ENCODE measurements at regions not wholly inside any gene's neighbourhood (a gene's known extent, or its start where the extent isn't known, plus 50 kb on each side); places are given as distances from the start of the nearest gene placed in this dataset.

GRCh38 chr14:25231004-25231403 is 181.1 kb upstream of the STXBP6 start:
- TF ChIP-seq CTCF (IDR thresholded peaks at IDR 0.05; ENCODE audit: extremely low read depth in 1 of 2, insufficient read depth in 1 of 2, low read depth in 1 of 2, low read length in 2 of 2) (no peak), EZH2 (IDR thresholded peaks at IDR 0.05; ENCODE audit: borderline replicate concordance, low read depth, low read length, severe bottlenecking) (no peak), POLR2A (IDR thresholded peaks at IDR 0.05; ENCODE audit: low read depth, low read length) (no peak), MAX (IDR thresholded peaks at IDR 0.05; ENCODE audit: insufficient read depth, insufficient read length) (no peak), POLR2AphosphoS5 (IDR thresholded peaks at IDR 0.05; ENCODE audit: insufficient read depth, low read depth, low read length) (no peak), MYC (IDR thresholded peaks at IDR 0.05; ENCODE audit: low read depth, low read length) (no peak), JUN (IDR thresholded peaks at IDR 0.05; ENCODE audit: borderline replicate concordance, insufficient read depth, insufficient read length, low read depth) (no peak), FOS (IDR thresholded peaks at IDR 0.05; ENCODE audit: borderline replicate concordance, insufficient read depth, low read length) (no peak), GATA2 (IDR thresholded peaks at IDR 0.05; ENCODE audit: insufficient read depth, insufficient read length, low read depth, low read length) (no peak)
